ENCODE measurements at regions not wholly inside any gene's neighbourhood (a gene's known extent, or its start where the extent isn't known, plus 50 kb on each side); places are given as distances from the start of the nearest gene placed in this dataset.
"Not testable (repeated sequence)": the region's sequence is repeated elsewhere in the genome, so short reads cannot be mapped to it uniquely, and the experiment has no call there.

DNA sequence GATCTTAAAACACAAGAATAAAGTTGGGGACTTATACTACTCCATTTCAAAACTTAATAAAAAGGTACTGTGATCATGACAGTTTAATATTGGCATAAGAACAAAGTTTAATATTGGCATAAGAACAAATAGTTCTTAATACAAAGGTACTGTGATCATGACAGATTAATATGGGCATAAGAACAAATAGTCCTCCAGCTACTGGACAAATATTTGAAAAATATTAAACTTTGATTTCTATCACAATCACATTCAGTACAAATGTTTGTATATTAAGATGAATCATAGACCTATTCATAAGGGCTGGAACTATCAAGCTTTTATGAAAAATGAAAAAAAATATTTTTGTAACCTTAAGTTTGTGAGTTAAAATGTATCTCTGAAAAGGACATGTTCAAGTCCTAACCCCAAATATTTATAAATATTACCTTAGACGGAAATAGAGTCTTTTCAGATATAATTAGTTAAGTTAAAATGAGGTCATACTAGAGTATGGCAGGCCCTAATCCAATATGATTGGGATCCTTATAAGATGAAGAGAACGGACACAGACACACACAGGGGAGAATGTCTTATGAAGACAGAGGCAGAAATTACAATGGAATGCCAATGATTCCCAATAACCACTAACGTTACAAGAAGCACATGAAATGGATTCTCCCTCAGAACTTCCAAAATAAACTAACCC, 79.1 kb upstream of the RGS1 start:
- H3K27ac ChIP-seq: peak overlapping the region in 1 of 4 donors; percentile 39
- 59 to 60% methylated on average over 3 of the region's 3 CpGs for WGBS, 2 donors

DNA sequence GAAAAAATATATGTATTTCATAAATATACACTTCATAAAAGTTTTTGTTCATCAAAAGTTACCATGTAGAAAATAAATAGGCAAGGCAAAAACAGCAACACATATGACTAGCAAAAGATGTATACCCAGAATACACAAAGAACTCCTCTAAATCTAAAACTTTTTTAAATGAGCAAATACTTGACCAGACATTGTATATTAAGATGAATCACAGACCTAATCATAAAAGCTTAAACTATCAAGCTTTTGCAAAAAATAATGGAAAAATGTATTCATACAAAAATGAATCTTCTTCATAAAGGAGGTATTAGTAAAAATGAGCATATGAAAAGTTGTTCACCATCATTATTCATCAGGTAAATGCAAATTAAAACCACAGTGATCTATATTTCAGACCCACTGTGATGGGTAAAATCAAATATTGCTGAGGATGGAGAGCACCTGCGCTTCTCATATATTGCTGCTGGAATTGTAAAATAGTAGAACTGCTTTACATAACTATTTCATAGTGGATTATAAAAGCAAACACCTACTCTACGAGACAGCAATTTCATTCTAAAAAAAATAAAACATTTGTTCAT, 78.3 kb upstream of the RGS1 start:
- H3K4me1 ChIP-seq: peaks cover 5 to 20% (median 9%) of the 10 kb centered on the region in 3 donors
- intact Hi-C loops (cut with DNase I): no loop called here
- ATAC-seq: no peak
- TF ChIP-seq, protein P1, sequence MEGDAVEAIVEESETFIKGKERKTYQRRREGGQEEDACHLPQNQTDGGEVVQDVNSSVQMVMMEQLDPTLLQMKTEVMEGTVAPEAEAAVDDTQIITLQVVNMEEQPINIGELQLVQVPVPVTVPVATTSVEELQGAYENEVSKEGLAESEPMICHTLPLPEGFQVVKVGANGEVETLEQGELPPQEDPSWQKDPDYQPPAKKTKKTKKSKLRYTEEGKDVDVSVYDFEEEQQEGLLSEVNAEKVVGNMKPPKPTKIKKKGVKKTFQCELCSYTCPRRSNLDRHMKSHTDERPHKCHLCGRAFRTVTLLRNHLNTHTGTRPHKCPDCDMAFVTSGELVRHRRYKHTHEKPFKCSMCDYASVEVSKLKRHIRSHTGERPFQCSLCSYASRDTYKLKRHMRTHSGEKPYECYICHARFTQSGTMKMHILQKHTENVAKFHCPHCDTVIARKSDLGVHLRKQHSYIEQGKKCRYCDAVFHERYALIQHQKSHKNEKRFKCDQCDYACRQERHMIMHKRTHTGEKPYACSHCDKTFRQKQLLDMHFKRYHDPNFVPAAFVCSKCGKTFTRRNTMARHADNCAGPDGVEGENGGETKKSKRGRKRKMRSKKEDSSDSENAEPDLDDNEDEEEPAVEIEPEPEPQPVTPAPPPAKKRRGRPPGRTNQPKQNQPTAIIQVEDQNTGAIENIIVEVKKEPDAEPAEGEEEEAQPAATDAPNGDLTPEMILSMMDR (IDR thresholded peaks at IDR 0.05): no peak
- H3K27ac ChIP-seq: peak overlapping the region in 1 of 4 donors; percentile 39
- DNase-seq: no peak
- H3K4me3 ChIP-seq: no peak overlapping the region
- no peak for FAIRE-seq
- no peaks in the 10 kb centered on the region for H3K9me3 ChIP-seq
- WGBS, 2 donors: 90 to 97% methylated on average over 2 of the region's 2 CpGs
- no peaks in the 10 kb centered on the region for H3K36me3 ChIP-seq
- no peaks in the 10 kb centered on the region for H3K27me3 ChIP-seq

More for the DNA sequence above, 79.1 kb upstream of the RGS1 start:
- TF ChIP-seq, protein P1 (IDR thresholded peaks at IDR 0.05): no peak
- Histone ChIP-seq H3K36me3 (no peaks in the 10 kb centered on the region), H3K4me3 (no peak overlapping the region), H3K27me3 (no peaks in the 10 kb centered on the region), H3K9me3 (no peaks in the 10 kb centered on the region), H3K4me1 (peaks cover 5 to 20% (median 9%) of the 10 kb centered on the region in 3 donors)
- intact Hi-C loops (cut with DNase I): no loop called here
- FAIRE-seq (no peak), DNase-seq (no peak), ATAC-seq (peak; percentile 77 to 93 (median 90))

DNA sequence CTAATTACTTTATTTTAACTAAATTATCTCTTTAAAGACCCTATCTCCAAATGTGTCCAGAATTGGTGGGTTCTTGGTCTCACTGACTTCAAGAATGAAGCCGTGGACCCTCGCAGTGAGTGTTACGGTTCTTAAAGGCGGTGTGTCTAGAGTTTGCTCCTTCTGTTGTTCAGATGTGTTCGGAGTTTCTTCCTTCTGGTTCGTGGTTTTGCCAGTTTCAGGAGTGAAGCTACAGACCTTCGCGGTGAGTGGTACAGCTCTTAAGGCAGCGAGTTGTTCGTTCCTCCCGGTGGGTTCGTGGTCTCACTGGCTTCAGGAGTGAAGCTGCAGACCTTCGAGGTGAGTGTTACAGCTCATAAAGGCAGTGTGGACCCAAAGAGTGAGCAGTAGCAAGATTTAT, 77.5 kb upstream of the RGS1 start:
- H3K36me3 ChIP-seq; ATAC-seq; H3K9me3 ChIP-seq; FAIRE-seq; H3K27ac ChIP-seq; intact Hi-C loops (cut with DNase I); DNase-seq; H3K4me3 ChIP-seq; H3K27me3 ChIP-seq: not testable (repeated sequence)
- peaks cover 5 to 20% (median 9%) of the 10 kb centered on the region in 3 donors for H3K4me1 ChIP-seq
- 94 to 98% methylated on average over 13 of the region's 13 CpGs for WGBS, 2 donors

DNA sequence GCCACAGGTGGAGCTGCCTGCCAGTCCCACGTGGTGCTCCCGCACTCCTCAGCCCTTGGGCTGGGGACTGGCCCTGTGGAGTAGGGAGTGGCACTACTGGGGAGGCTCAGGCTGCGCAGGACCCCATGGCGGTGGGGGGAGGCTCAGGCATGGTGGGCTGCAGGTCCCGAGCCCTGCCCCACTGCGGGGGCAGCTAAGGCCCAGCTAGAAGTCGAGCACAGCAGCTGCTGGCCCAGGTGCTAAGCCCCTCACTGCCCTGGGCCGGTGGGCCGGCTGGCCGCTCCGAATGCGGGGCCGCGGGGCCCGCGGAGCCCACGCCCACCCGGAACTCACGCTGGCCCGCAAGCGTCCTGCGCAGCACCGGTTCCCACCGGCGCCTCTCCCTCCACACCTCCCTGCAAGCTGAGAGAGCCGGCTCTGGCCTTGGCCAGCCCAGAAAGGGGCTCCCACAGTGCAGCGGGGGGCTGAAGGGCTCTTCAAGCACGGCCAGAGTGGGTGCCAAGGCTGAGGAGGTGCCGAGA, 76.5 kb upstream of the RGS1 start:
- ATAC-seq; H3K36me3 ChIP-seq; FAIRE-seq; H3K4me3 ChIP-seq; H3K9me3 ChIP-seq; H3K27me3 ChIP-seq; intact Hi-C loops (cut with DNase I); H3K27ac ChIP-seq: not testable (repeated sequence)
- WGBS, 2 donors: 96 to 97% methylated on average over 26 to 29 of the region's 29 CpGs
- peaks cover 5 to 20% (median 9%) of the 10 kb centered on the region in 3 donors for H3K4me1 ChIP-seq
- DNase-seq: peak in 3 of 6 donors; percentile 18 to 58 (median 37)

DNA sequence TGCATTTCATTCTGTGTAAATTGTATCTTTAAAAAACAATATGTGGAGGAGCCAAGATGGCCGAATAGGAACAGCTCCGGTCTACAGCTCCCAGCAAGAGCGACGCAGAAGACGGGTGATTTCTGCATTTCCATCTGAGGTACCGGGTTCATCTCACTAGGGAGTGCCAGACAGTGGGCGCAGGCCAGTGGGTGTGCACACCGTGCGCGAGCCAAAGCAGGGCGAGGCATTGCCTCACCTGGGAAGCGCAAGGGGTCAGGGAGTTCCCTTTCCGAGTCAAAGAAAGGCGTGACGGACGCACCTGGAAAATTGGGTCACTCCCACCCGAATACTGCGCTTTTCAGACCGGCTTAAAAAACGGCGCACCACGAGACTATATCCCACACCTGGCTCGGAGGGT, 75.0 kb upstream of the RGS1 start:
- peaks cover 5 to 16% (median 8%) of the 10 kb centered on the region in 3 donors for H3K4me1 ChIP-seq
- intact Hi-C loops (cut with DNase I); H3K36me3 ChIP-seq; FAIRE-seq; H3K4me3 ChIP-seq; H3K27ac ChIP-seq; H3K27me3 ChIP-seq; ATAC-seq; DNase-seq; H3K9me3 ChIP-seq: not testable (repeated sequence)
- 96% methylated on average over 16 to 23 of the region's 23 CpGs for WGBS, 2 donors

DNA sequence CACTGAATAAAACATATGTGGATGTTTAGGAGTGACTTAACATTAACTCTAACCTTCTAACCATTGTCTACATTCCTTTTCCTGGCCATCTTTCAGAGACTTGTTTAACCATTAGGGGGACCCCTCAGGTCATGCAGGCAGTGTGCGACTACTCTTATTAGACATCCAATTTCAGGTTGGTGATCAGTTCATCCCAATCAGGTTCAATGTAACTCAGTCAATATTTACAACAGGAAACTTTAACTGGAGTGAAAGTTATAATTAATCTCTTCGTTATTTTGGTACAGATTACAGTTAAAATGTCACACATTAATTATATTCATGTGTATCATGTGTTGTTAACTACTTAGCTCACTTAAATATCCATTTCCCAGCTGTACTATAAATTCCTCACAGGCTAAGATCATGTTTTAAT, 68.8 kb upstream of the RGS1 start:
- TF ChIP-seq, protein P1 (IDR thresholded peaks at IDR 0.05): no peak
- DNase-seq: no peak
- H3K9me3 ChIP-seq: no peaks in the 10 kb centered on the region
- H3K27me3 ChIP-seq: no peaks in the 10 kb centered on the region
- no peak for FAIRE-seq
- intact Hi-C loops (cut with DNase I): no loop called here
- WGBS, 2 donors: 23 to 27% methylated on average over 2 of the region's 2 CpGs
- ATAC-seq: peak in 1 of 4 donors; percentile 50
- no peaks in the 10 kb centered on the region for H3K4me1 ChIP-seq
- no peak overlapping the region for H3K27ac ChIP-seq
- no peak overlapping the region for H3K4me3 ChIP-seq
- H3K36me3 ChIP-seq: no peaks in the 10 kb centered on the region
